GM11168 (cell line): ENCODE measurements at regions not wholly inside any gene's neighbourhood (a gene's known extent, or its start where the extent isn't known, plus 50 kb on each side); places are given as distances from the start of the nearest gene placed in this dataset.
"Not testable (repeated sequence)": the region's sequence is repeated elsewhere in the genome, so short reads cannot be mapped to it uniquely, and the experiment has no call there.

ENCODE experiments used
- in situ Hi-C: fragments of 300-500 bp; cut with MboI; formaldehyde crosslinking; loops from one replicate; pipeline ENCODE4 v1.12.0; 2022; ENCODE audit warnings: low sequenced_read_pairs; ENCODE audit not compliant: unreplicated experiment

- in situ Hi-C loops, result no loop called here
These were observed 116.9 kb upstream of the SLC35F3 start for GRCh38 chr1:233787599-233787998.

- in situ Hi-C loops, result no loop called here
These were observed 115.8 kb upstream of the SLC35F3 start for GRCh38 chr1:233788687-233789086.

DNA sequence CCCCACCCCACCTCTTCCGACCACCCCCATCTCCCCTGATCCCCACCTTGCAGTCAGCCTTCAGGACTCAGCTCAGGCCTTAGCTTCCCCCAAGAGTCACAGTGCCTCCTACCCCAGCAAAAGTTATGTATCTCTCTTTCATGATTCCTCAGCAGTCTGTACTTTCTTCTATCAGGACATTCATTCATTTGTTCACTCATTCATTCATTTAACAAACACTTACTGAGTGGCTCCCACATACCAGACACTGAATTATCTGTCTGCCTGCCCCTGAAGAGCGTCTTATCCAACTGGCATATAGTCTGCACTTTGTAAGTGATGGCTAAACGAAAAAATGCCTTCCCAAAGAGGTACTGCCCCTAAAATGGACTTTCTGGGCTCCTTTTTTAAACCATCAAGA is 114.4 kb upstream of the SLC35F3 start:
- in situ Hi-C loops, result loop anchor here (10.0 kb wide), 1 partner anchor 355 kb away; no protein-coding TSS in a partner anchor

GRCh38 chr1:233790662-233791371 is 113.7 kb upstream of the SLC35F3 start:
- in situ Hi-C loops, result loop anchor here (10.0 kb wide), 1 partner anchor 356 kb away; no protein-coding TSS in a partner anchor

DNA sequence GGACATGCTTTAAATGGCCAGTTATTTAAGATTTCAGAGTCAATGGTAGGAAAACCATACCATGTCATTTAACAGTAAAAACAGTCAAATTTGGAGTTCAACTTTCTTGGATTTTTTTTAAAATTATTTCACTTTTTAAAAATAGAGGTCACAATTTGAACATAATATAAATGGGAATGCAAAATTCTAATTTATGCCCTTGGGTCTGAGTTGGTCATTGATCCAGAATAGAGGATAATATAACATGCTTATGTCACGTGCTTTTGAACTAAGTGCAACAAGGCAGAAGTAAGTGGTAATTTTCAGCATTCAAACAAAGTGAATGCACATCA is 113.1 kb upstream of the SLC35F3 start:
- in situ Hi-C loops, result loop anchor here (10.0 kb wide), 1 partner anchor 357 kb away; no protein-coding TSS in a partner anchor

DNA sequence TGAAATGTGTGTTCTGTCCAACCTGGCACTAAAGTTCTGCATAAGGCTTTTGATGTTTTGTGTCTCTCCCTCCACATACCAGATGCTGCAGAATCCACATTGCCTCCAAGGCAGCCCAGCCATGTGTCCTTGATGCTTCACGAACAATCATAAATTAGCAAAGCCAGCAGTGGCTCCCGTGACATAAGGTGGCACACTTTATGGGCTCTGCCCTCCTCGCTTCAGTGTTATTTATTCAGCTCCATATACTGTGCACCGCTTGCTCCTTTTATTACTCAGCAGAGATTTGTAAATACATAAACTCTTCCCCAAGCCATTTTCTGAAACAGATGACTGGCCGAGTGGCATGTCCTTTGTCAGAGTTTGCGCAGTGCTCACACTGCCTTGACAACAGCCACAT is 112.8 kb upstream of the SLC35F3 start:
- in situ Hi-C loops, result loop anchor here (10.0 kb wide), 1 partner anchor 357 kb away; no protein-coding TSS in a partner anchor

DNA sequence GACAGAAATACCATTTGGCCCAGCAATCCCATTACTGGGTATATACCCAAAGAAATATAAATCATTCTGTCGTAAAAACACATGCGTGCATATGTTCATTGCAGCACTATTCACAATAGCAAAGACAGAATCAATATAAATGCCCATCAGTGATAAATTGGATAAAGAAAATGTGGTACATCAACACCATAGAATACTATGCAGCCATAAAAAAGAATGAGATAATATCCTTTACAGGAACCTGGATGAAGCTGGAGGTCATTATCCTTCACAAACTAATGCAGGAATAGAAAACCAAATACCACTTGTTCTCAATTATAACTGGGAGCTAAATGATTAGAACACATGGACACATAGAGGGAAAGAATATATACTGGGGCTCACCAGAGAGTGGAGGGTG is 109.6 kb upstream of the SLC35F3 start:
- in situ Hi-C loops, result loop anchor here (10.0 kb wide), 1 partner anchor 360 kb away; no protein-coding TSS in a partner anchor

- in situ Hi-C loops, result loop anchor here (10.0 kb wide), 1 partner anchor 361 kb away; no protein-coding TSS in a partner anchor
These were observed 108.2 kb upstream of the SLC35F3 start for GRCh38 chr1:233796146-233796783.

GRCh38 chr1:233802611-233803010 is 101.9 kb upstream of the SLC35F3 start:
- in situ Hi-C loops, result no loop called here

DNA sequence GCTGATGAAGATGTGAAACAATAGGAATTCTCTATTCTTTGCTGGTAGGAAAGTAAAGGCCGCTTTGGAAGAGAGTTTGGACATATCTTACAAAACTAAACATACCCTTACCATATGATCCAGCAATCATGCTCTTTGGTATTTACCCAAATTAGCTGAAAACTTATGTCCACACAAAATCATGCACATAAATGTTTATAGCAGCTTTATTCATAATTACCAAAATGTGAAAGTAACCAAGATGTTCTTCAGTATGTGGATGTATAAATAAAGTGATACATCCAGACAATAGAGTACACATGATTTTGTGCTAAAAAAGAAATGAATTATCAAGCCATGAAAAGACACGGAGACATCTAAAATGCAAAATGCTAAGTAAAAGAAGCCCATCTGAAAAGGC is 98.7 kb upstream of the SLC35F3 start:
- in situ Hi-C loops, result no loop called here

DNA sequence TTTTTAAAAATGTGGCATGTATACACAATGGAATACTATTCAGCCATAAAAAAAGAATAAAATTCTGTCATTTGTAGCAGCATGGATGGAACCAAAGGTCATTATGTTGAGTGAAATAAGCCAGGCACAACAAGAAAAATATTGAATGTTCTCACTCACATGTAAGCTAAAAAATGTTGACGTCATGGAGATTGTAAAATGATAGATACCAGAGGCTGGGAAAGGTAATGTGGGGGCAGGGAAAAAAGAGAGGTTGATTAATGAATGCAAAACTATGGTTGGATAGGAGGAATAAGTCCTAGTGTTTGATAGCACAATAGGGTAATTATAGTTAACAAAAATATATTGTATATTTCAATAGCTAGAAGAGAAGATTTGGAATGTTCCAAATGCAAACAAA is 89.1 kb upstream of the SLC35F3 start:
- in situ Hi-C loops, result no loop called here

- in situ Hi-C loops, result no loop called here
These were observed 88.6 kb upstream of the SLC35F3 start for GRCh38 chr1:233815865-233816264.

DNA sequence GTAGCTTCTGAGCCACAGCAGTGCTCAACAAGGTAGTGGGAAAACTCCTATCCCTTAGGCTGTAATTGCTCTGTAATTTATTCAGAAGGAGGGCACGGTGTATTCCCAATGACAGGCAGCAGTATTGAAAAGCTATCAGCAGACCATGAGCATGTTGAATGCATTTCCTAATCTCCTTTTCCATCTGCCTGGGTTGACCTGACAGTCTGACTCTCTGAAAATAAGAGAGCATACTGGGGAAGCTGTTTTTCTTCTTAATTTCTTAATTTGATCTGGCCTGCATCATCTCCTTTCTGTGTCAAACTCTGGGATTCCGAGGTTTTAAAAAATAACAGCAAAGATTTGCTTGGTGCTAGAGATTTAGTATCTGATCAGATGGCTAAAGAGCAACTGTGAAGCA is 88.1 kb upstream of the SLC35F3 start:
- in situ Hi-C loops, result no loop called here

DNA sequence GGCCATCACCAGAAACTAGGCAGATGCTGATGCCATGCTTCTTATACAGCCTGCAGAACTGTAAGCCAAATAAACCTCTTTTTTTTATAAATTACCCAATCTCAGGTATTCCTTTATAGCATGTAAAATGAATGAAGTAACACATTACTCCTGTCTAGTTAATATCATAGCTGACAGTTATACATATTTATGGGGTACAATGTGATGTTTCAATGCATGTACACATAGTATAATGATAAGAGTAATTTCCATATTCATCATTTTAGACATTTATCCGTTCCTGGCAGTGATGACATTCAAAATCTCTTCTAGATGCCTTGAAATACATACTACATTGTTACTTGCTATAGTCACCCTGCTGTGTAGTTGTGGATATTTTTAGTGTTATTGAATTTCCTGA is 85.4 kb upstream of the SLC35F3 start:
- in situ Hi-C loops, result no loop called here

DNA sequence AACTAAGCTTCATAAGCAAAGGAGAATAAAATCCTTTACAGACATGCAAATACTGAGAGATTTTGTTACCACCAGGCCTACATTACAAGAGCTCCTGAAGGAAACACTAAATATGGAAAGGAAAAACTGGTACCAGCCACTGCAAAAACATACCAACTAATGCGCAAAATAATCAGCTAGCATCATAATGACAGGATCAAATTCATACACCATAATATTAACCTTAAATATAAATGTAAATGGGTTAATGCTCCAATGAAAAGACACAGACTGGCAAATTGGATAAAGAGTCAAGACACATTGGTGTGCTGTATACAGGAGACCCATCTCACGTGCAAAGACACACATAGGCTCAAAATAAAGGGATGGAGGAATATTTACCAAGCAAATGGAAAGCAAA is 80.3 kb upstream of the SLC35F3 start:
- in situ Hi-C loops, result not testable (repeated sequence)

- in situ Hi-C loops, result not testable (repeated sequence)
These were observed 76.5 kb upstream of the SLC35F3 start for GRCh38 chr1:233827937-233828336.

GRCh38 chr1:233828480-233828879 is 76.0 kb upstream of the SLC35F3 start:
- in situ Hi-C loops, result no loop called here

GRCh38 chr1:233834609-233835008 is 69.9 kb upstream of the SLC35F3 start:
- in situ Hi-C loops, result no loop called here

DNA sequence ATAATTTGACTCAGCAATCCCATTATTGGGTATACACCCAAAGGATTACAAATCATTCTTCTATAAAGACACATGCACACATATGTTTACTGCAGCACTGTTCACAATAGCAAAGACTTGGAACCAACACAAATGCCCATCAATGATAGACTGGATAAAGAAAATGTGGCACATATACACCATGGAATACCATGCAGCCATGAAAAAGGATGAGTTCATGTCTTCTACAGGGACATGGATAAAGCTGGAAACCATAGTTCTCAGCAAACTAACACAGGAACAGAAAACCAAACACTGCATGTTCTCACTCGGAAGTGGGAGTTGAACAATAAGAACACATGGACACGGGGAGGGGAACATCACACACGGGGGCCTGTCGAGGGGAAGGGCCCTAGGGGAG is 66.3 kb upstream of the SLC35F3 start:
- in situ Hi-C loops, result not testable (repeated sequence)

DNA sequence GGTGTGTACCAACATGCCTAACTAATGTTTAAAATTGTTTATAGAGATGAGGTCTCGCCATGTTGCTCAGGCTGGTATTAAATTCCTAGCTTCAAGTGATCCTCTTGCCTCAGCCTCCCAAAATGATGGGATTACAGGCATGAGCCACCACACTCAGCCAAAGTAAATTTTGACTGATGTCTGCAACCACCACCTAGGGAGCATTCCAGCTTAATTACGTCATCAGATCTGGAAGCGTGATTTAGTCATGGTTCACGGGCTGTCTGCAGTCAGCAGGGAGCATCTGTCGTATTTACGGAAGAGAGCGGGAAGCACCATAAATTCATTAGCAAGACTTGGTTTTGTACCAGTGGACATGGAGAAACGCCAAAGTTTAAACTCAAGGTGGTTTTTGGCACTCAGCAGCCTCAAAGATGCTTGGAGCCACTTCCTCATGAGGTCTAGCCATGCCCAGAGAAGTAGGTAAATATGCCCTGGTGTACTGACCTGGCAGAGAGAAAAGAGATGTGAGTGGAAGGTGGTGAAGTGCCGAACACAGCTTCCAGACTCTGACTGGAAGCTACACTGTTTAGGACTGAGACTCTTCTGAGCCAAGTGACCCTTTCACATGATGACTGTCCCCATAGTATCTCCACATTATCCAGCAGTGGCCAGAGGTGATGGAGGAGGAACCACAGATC is 60.8 kb upstream of the SLC35F3 start:
- in situ Hi-C loops, result no loop called here

GRCh38 chr1:233844275-233844674 is 60.2 kb upstream of the SLC35F3 start:
- in situ Hi-C loops, result no loop called here
